Stimulated activated CD8-positive, alpha-beta memory T cell treated with anti-CD3 and anti-CD28 coated beads, Interleukin-15, amount 100 ng/mL, for 48 hours (primary cell): ENCODE measurements at regions not wholly inside any gene's neighbourhood (a gene's known extent, or its start where the extent isn't known, plus 50 kb on each side); places are given as distances from the start of the nearest gene placed in this dataset.
"Not testable (repeated sequence)": the region's sequence is repeated elsewhere in the genome, so short reads cannot be mapped to it uniquely, and the experiment has no call there.

Experiments used
- DNase-seq, 2 donors: peaks; one replicate each; pipeline ENCODE4 v3.0.0-alpha.2; 2020; ENCODE audit warnings: low read depth in 2 of 2

DNA sequence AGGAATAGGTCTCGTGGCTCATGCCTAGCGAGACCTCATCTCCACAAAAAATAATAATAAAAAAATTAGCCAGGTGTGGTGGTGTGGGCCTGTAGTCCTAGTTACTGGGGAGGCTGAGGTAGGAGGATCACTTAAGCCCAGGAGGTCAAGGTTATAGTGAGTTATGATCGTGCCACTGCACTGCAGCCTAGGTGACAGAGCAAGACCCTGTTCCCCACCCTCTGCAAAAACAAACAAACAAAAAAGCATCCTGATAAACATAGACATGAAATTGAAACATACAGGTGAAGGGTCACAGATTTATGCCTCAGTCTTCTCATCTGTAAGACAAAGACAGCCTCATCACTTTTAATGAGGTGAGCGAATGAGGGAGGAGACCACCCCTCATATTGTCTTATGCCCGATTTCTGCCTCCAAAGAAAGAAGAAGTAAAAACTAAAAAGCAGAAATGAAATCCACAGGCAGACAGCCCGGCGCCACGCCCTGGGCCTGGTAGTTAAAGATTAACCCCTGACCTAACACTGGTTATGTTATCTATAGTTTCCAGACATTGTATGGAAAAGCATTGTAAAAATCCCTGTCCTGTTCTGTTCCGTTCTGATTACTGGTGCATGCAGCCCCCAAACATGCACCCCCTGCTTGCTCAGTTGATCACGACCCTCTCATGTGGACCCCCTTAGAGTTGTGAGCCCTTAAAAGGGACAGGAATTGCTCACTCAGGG lies 138.5 kb downstream of the OR2B2 start:
- DNase-seq = not testable (repeated sequence)

DNA sequence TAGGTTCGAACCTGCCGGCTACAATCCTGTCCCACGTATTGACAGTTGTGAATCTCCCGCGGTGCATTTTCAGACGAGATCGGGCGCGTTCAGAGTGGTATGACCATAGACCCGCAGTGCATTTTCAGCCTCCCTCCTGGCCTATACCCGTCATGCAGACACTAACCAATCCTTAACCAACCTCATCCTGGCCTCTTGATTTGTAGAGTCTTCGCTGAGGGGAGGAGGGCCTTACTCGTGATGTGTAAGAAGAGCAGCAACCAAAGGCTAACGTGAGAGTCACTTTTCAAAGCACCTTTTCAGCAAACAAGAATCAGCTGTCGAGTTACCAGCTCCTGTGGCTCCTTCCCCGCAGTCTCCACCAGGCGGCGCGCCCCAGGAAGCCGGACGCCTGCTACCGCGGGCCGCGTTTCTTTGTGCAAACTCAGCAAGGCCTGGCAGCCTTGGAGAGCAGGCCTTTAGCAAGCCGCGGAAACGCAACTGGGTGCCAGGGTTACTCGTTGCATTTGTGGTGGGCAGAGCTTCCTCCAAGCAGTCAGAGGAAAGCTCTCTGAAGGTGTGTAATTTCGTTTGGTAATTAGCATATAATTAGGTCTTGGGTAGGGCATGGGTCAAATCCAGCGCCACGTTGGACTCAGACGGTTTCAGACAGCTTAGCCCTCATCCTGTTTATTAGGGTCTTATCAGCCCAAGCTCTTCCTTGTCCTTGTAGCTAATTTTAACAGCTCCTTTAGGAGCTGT lies 139.8 kb downstream of the OR2B2 start:
- DNase-seq = peak; percentile 77 to 78

DNA sequence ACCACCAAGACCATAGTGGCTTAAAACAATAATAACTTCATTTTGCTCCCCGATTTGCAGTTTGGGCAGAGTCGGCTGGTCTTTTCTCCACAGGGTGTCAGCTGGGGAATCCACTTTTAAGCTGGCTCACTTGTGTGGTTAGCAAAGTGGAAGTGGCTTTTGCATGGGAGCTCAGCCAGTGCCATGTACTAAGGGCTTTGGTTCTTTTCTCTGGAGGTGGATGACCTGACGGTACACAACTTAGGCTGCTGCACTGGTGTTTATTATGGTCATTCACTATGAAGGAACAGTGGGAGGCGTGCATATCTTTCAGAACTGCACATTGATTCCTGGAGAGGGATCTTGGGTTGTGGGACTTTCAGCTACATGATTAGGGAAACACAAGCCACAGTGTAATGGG lies 141.0 kb downstream of the OR2B2 start:
- no peak for DNase-seq

DNA sequence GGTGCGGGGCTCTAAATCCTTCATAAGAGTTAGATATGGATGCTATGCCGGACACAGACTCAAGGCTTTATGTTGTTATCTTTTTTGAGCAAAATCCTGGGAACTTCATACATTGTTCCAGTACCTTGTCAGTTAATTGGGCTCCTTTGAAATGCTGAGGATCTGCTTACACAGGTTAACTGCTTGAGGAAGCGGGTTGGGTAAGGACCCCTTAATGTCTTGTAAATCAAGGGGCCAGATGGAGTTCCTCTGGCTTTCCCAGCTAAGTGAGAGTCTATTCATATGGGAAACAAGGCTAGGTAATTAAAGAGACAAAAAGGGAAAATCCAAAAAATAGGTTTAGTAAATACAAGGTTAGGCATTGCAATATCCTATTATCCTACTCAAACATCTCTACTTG lies 141.5 kb downstream of the OR2B2 start:
- no peak for DNase-seq

DNA sequence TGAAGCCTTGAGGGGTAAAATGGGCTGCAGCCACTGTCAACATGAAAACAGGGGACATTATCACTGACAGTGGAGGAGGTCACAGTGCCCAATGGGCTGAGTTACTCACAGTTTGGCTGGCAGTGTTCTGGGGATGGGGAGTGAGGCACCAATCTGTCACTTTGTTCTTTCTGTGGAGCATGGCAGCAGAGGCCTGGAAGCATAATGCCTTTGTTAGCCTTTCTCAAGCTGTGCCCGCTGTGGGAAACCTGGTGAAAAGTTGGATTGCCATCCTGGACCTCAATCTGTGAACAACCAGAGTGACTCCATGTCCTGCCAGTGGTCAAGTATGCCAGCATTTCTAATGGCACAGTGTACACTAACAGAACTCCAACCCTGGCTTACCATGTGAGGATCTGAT lies 143.6 kb downstream of the OR2B2 start:
- DNase-seq = no peak

DNA sequence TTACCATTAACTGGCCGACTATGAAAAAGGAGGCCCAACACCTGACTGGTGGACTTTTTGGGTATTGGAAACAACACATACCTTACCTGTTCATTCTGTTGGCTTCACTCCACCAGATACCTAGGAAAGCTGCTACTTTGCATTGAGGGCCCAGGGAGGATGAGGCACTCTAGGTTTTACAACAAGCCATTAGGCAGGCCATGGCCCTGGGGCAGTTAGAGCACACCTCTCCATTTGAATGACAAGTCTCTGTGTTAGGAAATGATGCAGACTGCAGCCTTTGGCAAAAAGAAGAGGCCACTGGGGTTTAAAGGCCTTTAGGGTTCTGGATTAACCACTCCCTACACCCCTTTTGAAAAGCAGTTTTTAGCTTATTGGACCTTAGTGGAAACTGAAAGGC lies 144.3 kb downstream of the OR2B2 start:
- DNase-seq = no peak

DNA sequence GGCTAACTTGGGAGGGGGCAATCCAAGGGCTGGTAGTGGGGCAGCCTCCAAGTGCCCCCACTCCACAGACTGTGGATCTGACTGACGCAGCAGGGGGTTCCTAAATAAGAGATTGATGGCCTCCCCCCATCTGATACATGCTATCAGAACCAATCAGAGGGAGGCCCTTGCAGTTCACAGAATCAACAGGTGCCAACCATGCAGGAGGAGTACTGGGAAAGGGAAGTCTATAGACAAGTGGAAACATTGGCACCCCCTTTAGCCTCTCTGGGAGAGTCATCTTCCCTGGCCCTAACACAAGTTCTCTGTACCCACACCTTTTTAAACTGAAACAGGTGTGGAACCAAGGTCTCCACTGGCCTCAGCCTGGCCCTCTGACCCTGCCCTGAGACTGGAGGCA lies 145.8 kb downstream of the OR2B2 start:
- DNase-seq = no peak

DNA sequence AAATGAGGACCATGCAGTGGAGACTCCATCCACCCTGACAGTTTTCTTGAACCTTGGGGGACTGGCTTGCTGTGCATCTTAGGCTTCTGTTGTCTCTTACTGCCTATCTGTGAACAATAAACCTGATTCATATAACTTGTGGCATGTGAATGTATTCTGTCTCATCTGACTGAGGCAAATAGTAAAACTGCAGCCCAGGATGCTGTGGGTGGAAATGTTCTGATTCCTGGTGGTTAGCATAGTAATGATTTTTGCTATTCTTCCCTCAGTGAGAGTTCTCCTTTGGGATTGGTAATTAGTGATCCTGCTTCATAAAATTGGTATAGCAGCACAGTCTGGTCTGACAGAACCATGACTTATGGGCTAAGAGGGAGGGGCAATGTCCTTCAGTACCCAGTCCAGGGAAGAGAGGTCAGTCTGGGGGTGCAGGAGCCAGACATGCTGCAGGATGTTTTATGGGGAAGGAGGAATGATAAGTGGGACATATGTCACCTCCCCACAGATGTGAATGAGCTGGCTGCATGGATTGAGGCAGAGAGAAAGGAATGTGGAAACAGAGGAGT lies 147.1 kb downstream of the OR2B2 start:
- no peak for DNase-seq

DNA sequence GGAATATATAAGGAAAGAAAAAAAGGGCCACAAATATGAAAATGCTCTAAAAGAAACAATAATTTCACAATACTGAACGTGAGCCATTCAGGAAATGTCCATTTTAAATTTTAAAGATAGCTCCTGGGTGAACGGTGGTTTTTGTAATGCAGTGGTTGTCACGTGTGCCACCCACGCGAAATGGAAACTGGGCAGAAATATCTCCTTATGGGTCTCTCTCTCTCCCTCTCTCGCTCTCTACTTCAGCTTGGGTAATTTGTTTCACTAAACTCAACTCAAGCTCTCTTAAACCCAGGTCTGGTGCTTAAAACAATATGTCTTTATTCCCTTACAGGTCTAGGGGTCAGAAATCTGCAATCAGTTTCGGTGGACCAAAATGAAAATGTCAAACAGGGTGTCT lies 150.8 kb downstream of the OR2B2 start:
- DNase-seq = no peak

DNA sequence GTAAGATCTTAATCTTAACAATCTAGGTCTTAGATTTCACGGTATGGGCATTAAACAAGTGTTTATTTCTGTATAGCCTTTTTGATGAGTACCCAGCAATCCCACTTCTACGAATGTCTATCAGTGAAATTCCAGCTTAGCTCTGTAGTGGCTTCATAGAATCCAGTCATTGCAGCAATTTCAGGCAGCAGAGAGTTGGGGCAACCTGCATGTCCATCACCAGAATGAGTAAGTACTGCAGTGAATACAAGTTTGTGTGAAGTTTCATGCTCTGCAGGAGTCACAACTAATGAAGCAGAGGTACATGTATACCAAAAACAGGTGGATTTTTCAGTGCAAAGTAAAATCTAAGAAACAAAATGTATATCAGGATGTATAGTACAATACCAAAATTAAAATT lies 151.7 kb downstream of the OR2B2 start:
- no peak for DNase-seq

DNA sequence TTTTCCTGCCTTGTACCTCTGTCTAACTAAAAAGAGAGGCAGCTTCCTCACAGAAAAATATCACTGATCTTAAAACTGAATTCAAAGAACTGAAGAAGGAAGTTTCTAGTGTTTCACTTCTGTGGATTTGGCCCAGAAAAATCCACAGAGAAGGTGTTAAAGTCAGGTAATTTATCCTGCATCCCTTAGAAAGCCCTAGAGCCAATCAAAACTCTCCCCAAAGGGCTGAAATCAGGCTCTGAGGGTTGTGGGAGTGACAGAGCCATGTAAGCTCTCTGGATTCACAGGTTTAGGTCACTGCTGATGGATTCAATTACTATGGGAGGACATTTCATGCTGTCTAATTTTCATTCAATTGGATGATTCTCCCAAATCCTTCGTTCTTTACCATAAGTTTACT lies 152.3 kb downstream of the OR2B2 start:
- no peak for DNase-seq

DNA sequence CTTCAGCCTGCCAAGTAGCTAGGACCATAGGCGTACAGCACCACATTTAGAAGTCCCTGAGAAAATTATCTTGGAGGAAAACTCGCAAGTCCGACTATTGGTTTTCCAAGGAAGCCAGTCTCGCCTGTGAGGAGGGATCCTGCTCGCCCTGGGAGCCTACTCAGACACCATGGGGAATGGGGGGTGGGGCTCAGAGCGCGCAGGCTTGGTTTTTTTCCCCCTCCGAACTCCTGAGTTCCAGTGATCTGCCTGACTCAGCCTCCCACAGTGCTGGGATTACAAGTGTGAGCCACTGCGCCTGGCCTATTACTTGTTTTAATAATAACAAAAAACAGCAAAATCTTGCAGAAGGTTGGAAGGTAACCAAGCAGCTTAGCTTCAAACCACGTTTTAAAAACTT lies 153.7 kb downstream of the OR2B2 start:
- no peak for DNase-seq

DNA sequence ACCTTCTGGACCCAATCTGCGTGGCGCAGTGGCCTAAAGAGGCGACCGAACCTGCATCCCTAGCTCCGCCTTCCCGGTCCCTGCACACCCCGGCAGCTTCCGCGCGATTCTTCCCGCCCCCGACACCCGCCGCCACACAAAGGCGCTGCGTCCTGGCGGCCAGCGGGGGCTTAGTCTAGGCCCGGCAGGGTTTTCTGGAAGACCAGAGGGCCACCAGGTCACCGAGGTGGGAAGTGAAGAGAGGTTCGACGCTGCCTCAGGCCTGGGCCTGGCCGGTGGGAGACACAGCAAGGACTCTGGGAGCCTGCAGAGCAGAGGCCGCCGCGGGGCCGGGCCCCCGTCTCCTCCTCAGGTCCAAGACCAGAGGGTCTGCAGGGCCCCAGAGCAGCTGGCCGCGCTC lies 154.9 kb downstream of the OR2B2 start:
- peak; percentile 37 to 60 for DNase-seq

DNA sequence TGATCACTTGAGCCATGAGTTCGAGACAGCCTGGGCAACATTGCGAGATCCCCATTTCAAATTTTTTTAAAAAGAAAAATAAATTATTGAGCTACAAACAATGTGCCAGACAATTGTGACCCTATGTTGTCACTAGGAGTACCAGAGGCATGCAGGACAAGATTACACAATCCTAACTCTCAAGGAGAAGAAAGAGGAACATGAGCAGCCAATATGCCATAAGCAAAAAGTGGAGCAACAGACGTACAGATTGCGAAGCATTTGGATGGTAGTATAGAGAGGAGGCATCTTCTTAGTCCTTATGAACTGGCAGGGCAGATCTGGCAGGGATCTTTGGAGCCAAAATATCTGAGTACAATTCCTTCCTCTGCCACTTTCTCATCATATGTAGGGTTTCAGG lies 156.4 kb downstream of the OR2B2 start:
- DNase-seq = no peak

DNA sequence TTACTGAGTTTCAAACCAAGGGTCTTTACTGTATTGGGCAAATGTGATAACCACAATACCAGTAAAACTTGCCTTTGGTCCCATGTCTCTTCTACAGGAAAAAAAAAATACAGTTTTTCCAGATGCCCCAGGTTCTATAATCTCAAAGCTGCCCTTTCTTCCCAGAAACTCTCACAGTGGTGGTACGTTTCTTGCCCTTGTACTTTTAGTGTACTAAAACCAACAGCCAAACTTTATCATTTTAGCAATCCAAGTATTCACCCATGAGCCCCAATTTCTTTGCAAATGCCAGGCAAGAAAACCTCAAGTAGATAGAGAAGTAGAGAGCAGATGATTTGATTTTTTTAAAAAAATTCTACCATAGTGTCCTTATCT lies 157.8 kb downstream of the OR2B2 start:
- DNase-seq = no peak

DNA sequence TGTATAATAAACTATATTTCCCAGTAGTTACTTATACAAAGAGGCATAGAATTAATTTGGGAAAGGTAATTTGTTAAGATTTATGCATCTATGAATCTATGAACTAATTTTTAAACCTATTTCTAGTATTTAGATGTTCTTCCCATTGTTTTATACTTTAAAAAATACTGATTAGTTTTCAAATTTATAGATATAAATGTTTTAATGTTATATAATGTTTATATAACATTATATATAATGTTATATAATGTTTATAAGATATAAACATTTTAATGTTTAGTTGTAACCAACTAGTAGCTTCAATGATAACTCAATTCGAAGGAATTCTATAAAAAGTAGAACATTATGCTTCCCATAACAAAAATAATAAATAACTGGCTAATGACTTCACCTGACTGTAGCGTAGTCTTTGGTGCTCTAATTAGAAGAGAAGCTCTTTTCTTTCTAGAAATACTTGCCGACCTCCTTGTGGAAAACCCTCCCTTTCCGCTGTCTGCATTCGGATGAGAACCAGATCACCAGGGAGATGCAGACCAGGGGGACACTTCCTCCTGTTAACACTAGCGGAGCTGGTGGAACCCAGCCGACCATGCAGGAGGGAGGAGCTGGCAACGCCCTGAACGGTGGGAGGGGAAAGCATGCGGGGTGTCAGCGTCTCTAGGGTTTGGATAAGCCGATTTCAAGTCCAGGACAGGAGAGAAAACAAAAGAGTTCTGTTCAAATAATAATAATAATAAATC lies 158.4 kb downstream of the OR2B2 start:
- peak; percentile 77 for DNase-seq

DNA sequence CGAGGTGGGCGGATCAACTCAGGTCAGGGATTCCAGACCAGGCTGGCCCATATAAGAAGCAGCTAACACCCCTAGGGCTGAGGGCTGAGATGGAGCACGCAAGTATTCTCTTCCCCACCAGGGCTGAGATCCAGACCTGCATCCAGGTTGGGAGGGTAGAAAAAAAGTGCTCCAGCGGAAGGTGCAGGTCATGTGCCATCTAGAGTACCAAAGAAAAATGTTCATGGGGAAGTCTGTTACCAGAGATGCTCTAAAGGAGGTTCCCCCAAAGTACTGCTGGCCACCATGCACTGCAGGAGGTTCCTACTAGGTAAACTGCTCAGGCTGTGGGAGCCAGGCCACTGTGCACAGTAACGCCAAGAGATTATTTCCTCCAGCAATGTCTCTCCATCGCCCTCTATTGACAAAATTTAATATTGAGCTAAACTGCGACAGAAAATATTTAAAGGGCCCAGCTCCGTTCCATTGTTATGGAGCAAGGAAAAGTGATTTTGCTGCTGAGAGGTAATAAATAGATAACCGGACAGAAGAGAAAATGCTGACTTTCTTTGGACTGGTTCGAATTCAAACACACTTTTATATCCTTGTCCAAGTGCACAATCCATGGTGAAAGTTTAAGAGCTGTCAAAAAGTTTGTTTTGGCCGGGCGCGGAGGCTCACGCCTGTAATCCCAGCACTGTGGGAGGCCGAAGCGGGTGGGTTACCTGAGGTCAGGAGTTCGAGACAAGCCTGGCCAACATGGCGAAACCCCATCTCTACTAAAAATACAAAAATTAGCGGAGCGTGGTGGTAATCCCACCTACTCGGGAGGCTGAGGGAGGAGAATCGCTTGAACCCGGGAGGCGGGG lies 159.9 kb downstream of the OR2B2 start:
- DNase-seq = peak in 1 of 2 donors; percentile 16

DNA sequence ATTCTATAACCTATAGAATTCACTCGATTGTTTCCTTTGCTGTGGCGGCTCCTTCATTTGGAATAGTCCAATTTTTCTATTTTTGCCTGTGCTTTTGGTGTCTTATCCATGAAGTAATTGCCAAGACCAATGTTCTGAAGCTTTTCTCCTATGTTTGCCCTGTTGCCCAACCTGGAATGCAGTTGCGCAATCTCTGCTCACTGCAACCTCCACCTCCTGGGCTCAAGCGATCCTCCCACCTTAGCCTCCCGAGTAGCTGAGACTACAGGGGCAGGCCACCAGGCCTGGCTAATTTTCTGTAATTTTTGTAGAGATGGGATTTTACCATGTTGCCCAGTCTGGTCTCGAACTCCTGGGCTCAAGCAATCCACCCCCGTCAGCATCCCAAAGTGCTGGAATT lies 163.5 kb downstream of the OR2B2 start:
- no peak for DNase-seq

DNA sequence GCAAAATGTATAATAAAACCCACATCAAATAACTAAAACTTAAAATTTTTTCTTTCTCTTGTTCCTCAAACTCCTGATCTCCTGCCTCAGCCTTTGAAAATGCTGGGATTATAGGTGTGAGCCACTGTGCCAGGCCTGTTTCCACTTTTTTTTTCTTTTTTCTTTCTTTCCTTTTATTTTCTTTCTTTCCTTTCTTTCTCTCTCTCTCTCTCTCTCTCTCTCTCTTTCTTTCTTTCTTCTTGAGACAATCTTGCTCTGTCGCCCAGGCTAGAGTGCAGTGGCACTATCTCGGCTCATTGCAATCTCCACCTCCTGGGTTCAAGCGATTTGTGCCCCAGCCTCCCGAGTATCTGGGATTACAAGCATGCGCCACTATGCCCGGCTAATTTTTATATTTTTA lies 164.6 kb downstream of the OR2B2 start:
- no peak for DNase-seq

DNA sequence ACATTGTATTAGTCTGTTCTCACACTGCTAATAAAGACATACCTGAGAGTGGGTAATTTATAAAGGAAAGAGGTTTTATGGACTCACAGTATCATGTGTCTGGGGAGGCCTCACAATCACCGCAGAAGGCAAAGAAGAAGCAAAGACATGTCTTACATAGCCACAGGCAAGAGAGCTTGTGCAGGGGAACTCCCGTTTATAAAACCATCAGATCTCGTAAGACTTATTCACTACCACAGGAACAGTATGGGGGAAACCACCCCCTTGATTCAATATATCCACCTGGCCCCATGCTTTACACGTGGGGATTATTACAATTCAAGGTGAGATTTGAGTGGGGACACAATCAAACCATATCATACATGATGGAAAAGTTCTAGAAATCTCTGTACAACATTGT lies 165.3 kb downstream of the OR2B2 start:
- DNase-seq = not testable (repeated sequence)

DNA sequence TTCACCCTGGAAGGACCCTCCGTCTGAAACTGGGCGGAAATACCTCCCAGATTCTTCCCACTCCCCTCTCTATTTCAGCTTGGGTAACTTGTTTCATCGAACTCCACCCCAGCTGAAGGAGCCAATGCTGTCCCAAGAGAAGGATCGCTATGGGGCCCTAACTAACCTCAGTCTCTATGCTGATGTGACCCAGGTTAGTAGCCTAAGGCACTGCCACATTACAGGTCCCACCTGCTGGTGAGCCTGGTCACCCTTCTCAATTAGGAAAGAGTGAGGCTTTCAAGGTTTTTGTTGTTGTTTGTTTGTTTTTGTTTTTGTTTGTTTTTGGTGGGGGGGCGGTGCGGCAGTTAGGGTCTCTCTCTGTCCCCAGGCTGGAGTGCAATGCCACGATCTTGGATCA lies 168.4 kb downstream of the OR2B2 start:
- DNase-seq = no peak
